Endothelial cell (in vitro differentiated cells): ENCODE measurements at regions not wholly inside any gene's neighbourhood (a gene's known extent, or its start where the extent isn't known, plus 50 kb on each side); places are given as distances from the start of the nearest gene placed in this dataset.

Experiments used
- DNase-seq: peaks from one replicate; pipeline ENCODE4 v3.0.0; 2021; ENCODE audit warnings: low spot score
- H3K27ac Mint-ChIP-seq: one replicate; pipeline ENCODE4 v1.8.0; 2021; ENCODE audit warnings: mixed read lengths, inconsistent platforms; ENCODE audit not compliant: unreplicated experiment
- H3K27me3 Mint-ChIP-seq: one replicate; pipeline ENCODE4 v1.8.0; 2021; ENCODE audit warnings: mild to moderate bottlenecking, moderate library complexity, mixed read lengths, inconsistent platforms; ENCODE audit not compliant: unreplicated experiment
- H3K36me3 Mint-ChIP-seq: one replicate; pipeline ENCODE4 v1.8.0; 2021; ENCODE audit warnings: mild to moderate bottlenecking, low read depth, mixed read lengths, inconsistent platforms; ENCODE audit not compliant: unreplicated experiment
- H3K4me1 Mint-ChIP-seq: one replicate; pipeline ENCODE4 v1.8.0; 2021; ENCODE audit warnings: mild to moderate bottlenecking, mixed read lengths, inconsistent platforms; ENCODE audit not compliant: unreplicated experiment
- H3K4me3 Mint-ChIP-seq: one replicate; pipeline ENCODE4 v1.8.0; 2021; ENCODE audit warnings: mild to moderate bottlenecking, mixed read lengths, inconsistent platforms; ENCODE audit not compliant: unreplicated experiment
- H3K9me3 Mint-ChIP-seq: one replicate; pipeline ENCODE4 v1.8.0; 2021; ENCODE audit warnings: mixed read lengths, inconsistent platforms; ENCODE audit not compliant: unreplicated experiment
- TF ChIP-seq, protein P1 (sequence below): fragments of 200-600 bp; sonication (generic); IDR thresholded peaks from one replicate; pipeline ENCODE4 v1.5.0; 2021; ENCODE audit warnings: antibody characterized with exemption; ENCODE audit not compliant: unreplicated experiment

DNA sequence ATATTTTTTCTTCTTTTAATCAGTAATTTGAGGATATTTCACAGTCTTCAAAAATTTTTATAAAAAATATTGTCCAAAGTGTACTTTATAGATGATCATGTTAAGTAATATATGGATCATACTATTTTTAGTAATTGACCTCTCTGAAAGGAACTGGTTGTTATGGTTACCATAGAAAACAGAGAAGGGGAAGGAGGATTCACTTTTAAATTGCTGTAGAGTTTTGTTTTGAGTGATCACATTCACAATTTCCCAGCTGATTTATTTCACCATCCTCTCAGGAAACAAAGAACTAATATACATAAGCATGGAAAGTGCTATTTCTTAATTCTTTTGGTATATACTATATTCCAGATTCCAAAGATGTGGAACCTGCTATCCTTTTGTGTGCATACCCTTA lies 56.5 kb upstream of the NREP start:
- Mint-ChIP-seq H3K4me1 (no peaks in the 10 kb centered on the region), H3K4me3 (no peak overlapping the region), H3K36me3 (no peaks in the 10 kb centered on the region), H3K27ac (no peak overlapping the region), H3K9me3 (no peaks in the 10 kb centered on the region), H3K27me3 (no peaks in the 10 kb centered on the region)
- no peak for DNase-seq
- TF ChIP-seq, protein P1, sequence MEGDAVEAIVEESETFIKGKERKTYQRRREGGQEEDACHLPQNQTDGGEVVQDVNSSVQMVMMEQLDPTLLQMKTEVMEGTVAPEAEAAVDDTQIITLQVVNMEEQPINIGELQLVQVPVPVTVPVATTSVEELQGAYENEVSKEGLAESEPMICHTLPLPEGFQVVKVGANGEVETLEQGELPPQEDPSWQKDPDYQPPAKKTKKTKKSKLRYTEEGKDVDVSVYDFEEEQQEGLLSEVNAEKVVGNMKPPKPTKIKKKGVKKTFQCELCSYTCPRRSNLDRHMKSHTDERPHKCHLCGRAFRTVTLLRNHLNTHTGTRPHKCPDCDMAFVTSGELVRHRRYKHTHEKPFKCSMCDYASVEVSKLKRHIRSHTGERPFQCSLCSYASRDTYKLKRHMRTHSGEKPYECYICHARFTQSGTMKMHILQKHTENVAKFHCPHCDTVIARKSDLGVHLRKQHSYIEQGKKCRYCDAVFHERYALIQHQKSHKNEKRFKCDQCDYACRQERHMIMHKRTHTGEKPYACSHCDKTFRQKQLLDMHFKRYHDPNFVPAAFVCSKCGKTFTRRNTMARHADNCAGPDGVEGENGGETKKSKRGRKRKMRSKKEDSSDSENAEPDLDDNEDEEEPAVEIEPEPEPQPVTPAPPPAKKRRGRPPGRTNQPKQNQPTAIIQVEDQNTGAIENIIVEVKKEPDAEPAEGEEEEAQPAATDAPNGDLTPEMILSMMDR = no peak

DNA sequence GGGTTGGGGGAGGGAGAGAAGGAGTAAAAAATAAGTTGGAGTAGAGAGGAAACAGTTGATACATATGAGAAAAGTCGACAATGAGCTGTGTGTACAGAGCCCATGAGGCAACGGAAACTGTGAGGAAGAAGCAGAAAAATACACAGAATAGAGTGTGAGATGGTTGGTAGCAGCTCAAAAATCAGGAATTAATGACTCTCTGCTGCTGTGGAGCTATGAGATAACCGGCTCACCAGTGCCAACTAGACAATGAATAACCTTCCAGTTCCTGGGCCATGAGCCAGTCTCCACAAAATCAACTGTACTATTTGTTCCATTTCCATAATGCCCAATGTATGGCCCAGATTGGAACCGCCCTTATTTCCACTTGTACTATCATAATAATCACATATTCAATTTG lies 53.1 kb upstream of the NREP start:
- TF ChIP-seq, protein P1 = no peak
- no peak for DNase-seq
- H3K4me3 Mint-ChIP-seq = no peak overlapping the region
- H3K4me1 Mint-ChIP-seq = no peaks in the 10 kb centered on the region
- H3K9me3 Mint-ChIP-seq = no peaks in the 10 kb centered on the region
- no peak overlapping the region for H3K27ac Mint-ChIP-seq
- H3K36me3 Mint-ChIP-seq = no peaks in the 10 kb centered on the region
- no peaks in the 10 kb centered on the region for H3K27me3 Mint-ChIP-seq
